ENCODE measurements at regions not wholly inside any gene's neighbourhood (a gene's known extent, or its start where the extent isn't known, plus 50 kb on each side); places are given as distances from the start of the nearest gene placed in this dataset.

DNA sequence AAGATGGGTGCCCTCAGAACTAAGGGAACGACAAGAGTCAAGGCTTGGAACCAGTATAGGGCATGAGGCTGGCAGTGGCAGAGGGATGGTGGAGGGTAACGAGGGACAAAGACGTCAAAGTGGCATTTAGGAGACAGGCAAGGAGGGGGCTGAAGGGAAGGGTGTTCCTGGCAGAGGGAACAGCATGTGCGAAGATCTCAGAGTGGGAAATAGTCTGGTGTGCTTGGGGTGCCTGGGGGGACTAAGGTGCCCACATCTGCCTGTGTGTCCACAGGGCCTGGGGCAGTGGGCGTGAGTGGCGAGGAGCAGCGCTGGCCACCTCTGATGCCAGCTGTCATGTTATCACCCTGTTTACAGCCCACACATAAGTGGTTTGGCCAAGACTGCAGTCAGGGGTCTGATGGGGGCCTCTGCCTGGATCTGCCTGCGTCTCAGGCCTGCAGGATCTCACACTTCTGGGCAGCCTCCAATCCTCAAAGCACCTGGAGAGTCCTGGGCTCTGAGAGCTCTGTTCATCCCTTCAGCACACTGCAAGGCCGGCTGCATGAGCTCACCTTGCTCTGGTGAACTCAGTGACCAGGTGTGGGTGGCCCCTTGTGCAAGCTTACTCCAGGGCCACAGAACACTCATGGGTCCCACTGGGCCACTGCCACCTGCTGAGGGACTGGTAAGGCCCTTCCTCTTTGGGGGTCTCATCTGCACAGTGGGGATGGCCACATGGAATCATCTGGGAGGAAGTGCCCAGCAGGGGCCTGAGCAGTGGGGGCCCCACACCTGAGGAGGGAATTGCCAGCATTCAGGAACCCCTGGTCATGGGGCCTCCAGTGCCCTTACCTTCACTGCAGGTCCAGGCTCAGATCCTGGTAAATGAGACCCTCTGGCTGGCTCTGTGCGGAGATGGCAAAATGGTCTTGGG is 89.7 kb upstream of the SHISAL1 start:
- DNase-seq: no peak

GRCh38 chr22:44401783-44402110 is 89.0 kb upstream of the SHISAL1 start:
- no peak for DNase-seq

- DNase-seq: no peak
These were observed 88.0 kb upstream of the SHISAL1 start for GRCh38 chr22:44400763-44401060.

- no peak for DNase-seq
These were observed 87.4 kb upstream of the SHISAL1 start for GRCh38 chr22:44399906-44400762.

DNA sequence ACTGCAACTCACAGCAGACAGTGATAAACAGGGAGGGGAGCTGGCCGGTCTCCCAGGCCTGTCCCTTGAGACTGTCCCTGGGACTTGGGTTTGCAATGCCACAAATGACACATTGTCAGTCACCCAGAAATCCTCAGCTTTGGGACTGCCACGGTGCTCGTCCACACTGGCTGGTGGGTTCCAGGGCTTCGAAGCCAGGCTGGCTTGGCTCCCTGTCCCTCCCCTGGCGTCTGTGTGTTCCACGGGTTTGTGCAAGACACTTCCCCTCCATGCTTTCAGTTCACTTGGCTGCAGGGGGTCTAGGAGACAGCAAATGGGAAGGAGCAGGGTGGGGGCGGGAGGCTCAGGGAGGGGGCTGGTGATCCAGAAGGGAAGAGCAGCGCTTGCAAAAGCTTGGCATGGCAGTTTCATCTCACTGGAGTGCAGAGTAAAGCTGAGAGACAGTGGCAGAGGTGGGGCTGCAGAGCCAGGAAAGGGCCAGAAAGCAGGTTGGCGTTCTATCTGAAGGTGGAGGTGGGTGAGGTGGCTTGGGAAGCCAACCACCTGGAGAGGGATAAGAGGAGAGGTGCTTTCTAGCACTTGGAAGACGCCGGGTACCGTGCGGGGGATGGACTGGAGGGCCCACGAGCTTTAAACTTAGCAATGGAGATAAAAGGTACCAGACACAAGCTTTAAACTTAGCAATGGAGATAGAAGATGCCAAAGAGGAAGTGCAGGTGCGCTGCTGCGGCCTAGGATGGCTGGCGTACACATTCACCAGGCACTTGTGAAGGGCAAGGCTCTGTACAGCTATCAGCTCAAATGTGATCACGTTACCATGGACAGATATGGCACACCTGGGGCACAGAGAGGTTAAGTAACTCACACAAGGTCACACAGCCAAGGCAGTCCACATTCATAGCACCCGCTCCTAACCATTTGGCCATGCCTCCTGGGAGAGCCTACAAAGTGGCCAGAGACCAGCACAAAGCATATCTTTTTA is 86.4 kb upstream of the SHISAL1 start:
- no peak for DNase-seq

- no peak for DNase-seq
These were observed 84.3 kb upstream of the SHISAL1 start for GRCh38 chr22:44396727-44397722.

DNA sequence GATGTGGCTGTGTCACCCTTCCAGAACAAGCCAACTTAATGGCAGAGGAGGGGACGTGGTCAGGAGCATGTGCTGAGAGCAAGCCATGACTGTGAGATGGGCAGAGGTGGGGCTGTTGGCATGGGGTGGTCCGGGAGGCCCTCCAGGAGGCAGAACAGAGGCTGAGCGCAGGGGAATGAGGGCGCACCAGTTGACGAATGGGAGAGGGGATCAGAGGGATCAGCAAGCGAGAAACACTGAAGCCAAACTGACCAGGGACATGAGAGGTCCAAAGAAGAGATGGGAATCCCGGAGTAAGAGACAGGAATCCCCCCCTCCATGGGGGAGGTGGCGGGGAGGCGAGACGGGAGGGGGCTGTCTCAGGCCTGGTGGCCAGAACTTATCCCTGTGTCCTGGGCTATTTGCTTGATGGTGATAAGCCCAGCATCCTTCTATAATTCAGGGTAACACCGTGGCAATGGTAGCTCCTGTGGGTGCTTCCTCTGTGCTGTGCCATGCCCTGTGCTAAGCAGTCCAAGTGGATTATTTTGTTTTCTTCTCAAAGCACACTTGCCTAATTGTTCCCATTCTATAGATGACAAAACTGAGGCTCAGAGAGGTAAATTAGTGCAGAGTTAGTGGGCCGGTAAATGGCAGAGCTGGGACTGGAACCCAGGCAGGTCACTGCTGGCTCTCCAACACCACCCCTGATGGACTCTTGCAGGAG is 83.4 kb upstream of the SHISAL1 start:
- no peak for DNase-seq

DNA sequence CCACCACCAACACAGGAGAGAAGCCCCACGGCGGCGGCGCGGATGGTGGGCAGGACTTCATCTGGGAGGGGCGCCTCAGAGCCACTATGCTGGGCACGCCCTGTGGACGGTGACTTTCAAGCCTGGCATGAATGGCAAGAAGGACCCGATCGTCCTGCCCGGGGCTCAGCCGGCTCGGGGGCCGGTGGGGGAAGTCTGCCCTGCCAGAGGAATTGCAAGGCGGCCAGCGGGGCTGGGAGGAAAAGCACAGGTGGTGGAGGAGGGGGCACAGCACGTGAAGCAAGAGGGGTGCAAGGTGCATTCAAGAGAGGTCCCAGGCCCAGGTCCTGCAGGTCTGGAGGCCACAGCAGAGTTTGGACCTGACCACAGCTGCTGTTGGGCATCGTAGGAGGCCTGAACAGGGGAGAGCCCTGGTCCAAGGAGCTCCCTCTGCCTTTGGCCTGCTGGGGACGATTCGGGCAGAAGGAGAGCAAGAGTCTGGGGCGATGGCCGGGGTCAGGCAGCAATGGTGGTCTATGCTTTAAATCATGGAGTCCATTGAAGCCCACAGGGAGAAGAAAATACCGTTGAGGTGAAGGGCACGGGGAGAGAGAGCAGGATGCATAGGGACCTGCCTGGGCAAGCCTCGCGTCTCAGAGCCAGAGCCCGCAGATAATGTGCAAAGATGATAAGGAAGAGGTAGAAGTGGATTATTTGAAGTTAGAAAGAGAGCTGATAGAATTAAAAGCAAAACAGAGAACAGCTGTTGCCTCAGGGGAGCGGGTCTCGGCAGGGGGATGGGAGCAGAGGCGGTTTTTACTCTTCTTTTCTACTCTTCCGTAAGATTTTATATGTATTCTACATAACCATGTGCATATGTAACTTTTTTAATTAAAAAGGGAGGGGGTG is 82.6 kb upstream of the SHISAL1 start:
- no peak for DNase-seq

DNA sequence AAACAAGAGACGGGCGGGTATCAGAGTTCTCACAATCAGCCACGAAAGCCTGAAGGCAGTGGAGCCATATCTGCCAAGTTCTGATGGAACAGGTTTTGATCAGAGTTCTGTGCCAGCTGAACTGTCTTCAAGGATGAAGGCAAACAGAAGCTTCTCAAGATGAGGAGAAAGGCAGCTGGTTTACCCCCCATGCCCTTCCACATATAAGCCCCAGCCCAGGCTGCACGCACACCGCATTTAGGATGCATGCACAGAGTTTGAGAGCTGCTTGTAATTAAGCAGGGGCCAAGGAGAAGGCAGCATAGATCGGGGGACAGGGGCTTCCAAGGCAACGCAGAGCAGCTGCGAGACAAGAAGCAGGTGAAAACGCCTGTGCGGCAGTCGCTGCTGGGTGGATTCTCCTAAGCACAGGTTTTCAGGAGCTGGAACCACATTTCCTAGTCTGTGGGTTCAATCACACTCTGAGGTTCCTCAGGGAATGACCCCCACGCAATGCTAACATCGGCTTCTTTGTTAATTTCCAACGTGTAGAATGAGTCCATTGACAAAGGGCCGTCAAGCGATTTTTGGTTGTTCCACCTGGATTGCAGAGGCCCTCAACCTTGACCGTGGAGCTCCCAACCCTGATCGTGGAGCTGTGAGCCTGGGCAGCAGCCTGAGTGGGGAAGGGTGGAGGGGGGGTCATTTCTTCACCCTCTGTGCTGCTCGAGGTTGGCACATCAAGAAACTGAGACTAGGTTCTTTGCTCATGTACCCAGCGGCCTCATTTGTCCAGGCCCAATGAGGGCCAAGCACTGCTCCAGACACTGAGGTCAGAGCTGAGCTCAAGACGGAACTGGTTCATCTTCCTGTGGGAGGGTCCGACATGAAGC is 81.7 kb upstream of the SHISAL1 start:
- no peak for DNase-seq

GRCh38 chr22:44393066-44393465 is 80.3 kb upstream of the SHISAL1 start:
- DNase-seq: no peak

GRCh38 chr22:44392446-44392921 is 79.7 kb upstream of the SHISAL1 start:
- DNase-seq: no peak

GRCh38 chr22:44391481-44392445 is 79.0 kb upstream of the SHISAL1 start:
- peak; percentile 14 for DNase-seq

GRCh38 chr22:44391015-44391414 is 78.3 kb upstream of the SHISAL1 start:
- DNase-seq: no peak

DNA sequence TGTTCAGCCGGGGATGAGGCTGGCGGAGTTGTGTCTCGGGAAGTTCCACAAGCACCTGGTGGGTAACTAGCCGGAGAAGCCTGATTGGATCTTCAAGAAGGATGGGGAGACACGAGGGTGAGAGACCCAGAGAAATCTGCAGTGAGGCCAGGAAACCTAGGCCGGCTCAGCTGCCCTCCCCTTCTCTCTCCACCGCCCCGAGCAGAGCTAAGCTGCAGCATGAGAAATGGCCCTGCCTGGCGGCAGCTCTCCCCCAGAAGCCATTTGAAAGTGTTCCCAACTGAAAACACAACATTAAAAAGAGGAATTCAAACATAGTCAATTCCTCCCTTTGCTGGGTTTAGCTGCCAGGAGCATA is 77.8 kb upstream of the SHISAL1 start:
- DNase-seq: no peak

DNA sequence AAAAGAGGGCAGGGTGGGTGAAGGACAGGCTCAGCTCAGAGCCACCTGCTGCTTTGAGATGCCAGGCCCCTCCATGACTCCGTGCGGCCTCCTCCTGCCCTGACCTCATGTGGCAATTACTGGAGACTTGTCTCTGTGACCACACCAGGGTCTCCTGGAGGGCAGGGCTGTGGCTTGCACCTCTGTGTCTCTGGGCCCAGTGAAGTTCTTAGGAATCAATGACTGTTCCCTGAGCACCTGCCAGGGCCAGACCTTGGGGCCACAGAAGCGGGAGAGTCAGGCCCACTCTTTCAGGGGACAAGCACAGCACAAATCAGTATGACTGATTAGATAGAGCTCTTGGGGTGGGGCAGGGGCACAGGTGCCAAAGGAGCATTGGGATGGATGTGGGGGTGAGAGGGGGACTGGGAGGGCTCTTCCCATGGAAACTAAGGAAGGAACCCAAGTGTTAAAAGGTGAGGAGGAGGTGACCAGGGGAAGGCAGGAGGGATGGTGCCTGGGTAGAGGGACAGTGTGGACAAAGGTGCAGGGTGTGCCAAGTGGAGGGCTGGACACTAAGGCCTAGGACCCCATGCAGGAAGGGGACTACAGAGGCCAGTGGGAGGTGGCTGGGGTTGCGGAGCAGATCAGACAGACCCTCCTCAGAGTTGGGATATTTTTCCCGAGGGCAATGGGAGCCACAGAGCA is 77.3 kb upstream of the SHISAL1 start:
- DNase-seq: no peak

GRCh38 chr22:44389181-44389580 is 76.4 kb upstream of the SHISAL1 start:
- no peak for DNase-seq

- DNase-seq: no peak
These were observed 74.7 kb upstream of the SHISAL1 start for GRCh38 chr22:44387486-44387885.
